HG02763 (cell line): ENCODE measurements at regions not wholly inside any gene's neighbourhood (a gene's known extent, or its start where the extent isn't known, plus 50 kb on each side); places are given as distances from the start of the nearest gene placed in this dataset.

ENCODE experiments used
- ATAC-seq: cut with Tn5 transposase; IDR thresholded peaks from one replicate; pipeline ENCODE4 v1.9.1; 2021; ENCODE audit warnings: mild to moderate bottlenecking, moderate library complexity; ENCODE audit not compliant: unreplicated experiment

GRCh38 chr17:72254808-72255449 is 134.1 kb downstream of the SOX9 start:
- ATAC-seq: no peak

GRCh38 chr17:72255481-72255880 is 134.7 kb downstream of the SOX9 start:
- no peak for ATAC-seq

GRCh38 chr17:72258711-72259110 is 137.9 kb downstream of the SOX9 start:
- no peak for ATAC-seq

GRCh38 chr17:72259922-72260321 is 139.1 kb downstream of the SOX9 start:
- no peak for ATAC-seq

GRCh38 chr17:72262766-72263165 is 141.9 kb downstream of the SOX9 start:
- ATAC-seq: no peak

GRCh38 chr17:72264682-72265405 is 144.0 kb downstream of the SOX9 start:
- no peak for ATAC-seq

- no peak for ATAC-seq
Observed at GRCh38 chr17:72266112-72266775, 145.4 kb downstream of the SOX9 start.

GRCh38 chr17:72267601-72268000 is 146.8 kb downstream of the SOX9 start:
- ATAC-seq: no peak

GRCh38 chr17:72268431-72268830 is 147.6 kb downstream of the SOX9 start:
- no peak for ATAC-seq

GRCh38 chr17:72270273-72270924 is 149.6 kb downstream of the SOX9 start:
- no peak for ATAC-seq

- ATAC-seq: no peak
Observed at GRCh38 chr17:72271603-72272002, 150.8 kb downstream of the SOX9 start.

- ATAC-seq: no peak
Observed at GRCh38 chr17:72273289-72274056, 152.7 kb downstream of the SOX9 start.

- no peak for ATAC-seq
Observed at GRCh38 chr17:72274614-72275013, 153.8 kb downstream of the SOX9 start.

GRCh38 chr17:72280881-72281280 is 160.1 kb downstream of the SOX9 start:
- ATAC-seq: no peak

- ATAC-seq: no peak
Observed at GRCh38 chr17:72282439-72283029, 161.7 kb downstream of the SOX9 start.

GRCh38 chr17:72284806-72285205 is 164.0 kb downstream of the SOX9 start:
- ATAC-seq: no peak

- ATAC-seq: no peak
Observed at GRCh38 chr17:72287586-72287985, 166.8 kb downstream of the SOX9 start.

- ATAC-seq: no peak
Observed at GRCh38 chr17:72294487-72294893, 173.7 kb downstream of the SOX9 start.

GRCh38 chr17:72295916-72296315 is 175.1 kb downstream of the SOX9 start:
- ATAC-seq: no peak

GRCh38 chr17:72296456-72296855 is 175.6 kb downstream of the SOX9 start:
- ATAC-seq: no peak
